Activated CD4-positive, alpha-beta T cell treated with anti-CD3 and anti-CD28 coated beads, Interleukin-2, amount 10 ng/mL, durations not matched to agents 24 days and 14 days (primary cell): ENCODE measurements at regions not wholly inside any gene's neighbourhood (a gene's known extent, or its start where the extent isn't known, plus 50 kb on each side); places are given as distances from the start of the nearest gene placed in this dataset.

ENCODE experiments used
- DNase-seq: peaks from one replicate; pipeline ENCODE4 v3.0.0; 2022
- H3K27ac Mint-ChIP-seq: one replicate; pipeline ENCODE4 v1.8.0; 2022; ENCODE audit warnings: mild to moderate bottlenecking, mixed read lengths
- H3K27me3 Mint-ChIP-seq: one replicate; pipeline ENCODE4 v1.8.0; 2022; ENCODE audit warnings: mixed read lengths
- H3K36me3 Mint-ChIP-seq: one replicate; pipeline ENCODE4 v1.8.0; 2022; ENCODE audit warnings: low read depth, mild to moderate bottlenecking, mixed read lengths
- H3K4me1 Mint-ChIP-seq: one replicate; pipeline ENCODE4 v1.8.0; 2021; ENCODE audit warnings: mixed read lengths
- H3K4me3 Mint-ChIP-seq: one replicate; pipeline ENCODE4 v1.8.0; 2022; ENCODE audit warnings: mild to moderate bottlenecking, moderate library complexity, mixed read lengths
- H3K9me3 Mint-ChIP-seq: one replicate; pipeline ENCODE4 v1.8.0; 2021; ENCODE audit warnings: mixed read lengths
- intact Hi-C: fragments of 100-400 bp; cut with micrococcal nuclease; formaldehyde crosslinking; loops from one replicate; pipeline ENCODE4 v1.15.1; 2023

DNA sequence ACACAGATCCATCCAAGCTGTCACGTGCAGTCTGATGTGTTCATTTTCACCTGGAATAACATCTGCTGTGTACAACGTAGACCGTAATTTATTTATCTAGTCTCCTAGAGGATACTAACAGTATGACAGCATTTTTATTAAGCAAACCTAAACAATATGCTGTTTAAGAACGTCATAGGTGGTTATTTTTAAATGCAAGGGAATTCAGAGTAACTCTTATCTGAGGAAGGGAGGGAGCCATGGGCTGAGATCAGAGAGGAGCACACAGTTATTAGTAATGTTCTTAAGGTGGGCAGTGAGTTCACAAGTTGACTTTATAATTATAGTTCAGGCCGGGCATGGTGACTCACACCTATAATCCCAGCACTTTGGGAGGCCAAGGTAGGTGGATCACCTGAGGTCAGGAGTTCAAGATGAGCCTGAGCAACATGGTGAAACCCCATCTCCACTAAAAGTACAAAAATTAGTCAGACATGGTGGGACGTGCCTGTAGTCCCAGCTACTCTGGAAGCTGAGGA, 193.6 kb downstream of the UACA start:
- Mint-ChIP-seq H3K4me3 (no peak overlapping the region), H3K36me3 (no peaks in the 10 kb centered on the region), H3K4me1 (peaks cover 8% of the 10 kb centered on the region), H3K27ac (no peak overlapping the region), H3K27me3 (peaks cover 24% of the 10 kb centered on the region), H3K9me3 (peaks cover 5% of the 10 kb centered on the region)
- intact Hi-C loops, result no loop called here
- DNase-seq, result no peak

DNA sequence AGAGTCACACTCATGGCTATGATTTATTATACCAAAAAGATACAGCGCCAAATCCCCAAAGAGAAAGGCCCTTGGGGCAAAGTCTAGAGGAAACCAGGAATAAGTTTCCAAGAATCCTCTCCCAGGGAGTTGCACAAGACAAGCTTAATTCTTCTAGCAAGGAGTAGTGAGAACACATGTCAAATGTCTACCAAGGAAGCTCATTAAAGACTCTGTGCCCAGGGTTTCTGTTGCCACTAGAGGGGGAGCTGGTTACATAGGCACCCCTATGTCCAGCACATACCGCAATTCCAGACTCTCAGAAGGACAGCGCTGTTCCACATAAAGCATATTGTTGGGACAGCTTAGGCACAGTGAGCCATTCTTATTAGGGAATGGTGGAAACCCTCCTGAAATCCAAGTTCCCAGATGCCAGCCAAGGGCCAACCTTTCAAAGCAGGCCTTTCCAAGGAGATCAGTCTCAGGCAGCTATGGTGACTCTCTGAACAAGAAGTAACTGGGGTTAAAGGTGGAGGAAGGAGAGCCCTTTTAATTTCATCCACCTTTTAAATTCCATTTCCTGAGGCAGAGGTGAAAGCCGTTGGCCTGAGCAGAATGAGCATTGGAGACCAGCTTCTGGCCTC, 194.2 kb downstream of the UACA start:
- H3K27me3 Mint-ChIP-seq, result peaks cover 23% of the 10 kb centered on the region
- H3K27ac Mint-ChIP-seq, result no peak overlapping the region
- peaks cover 6% of the 10 kb centered on the region for H3K4me1 Mint-ChIP-seq
- intact Hi-C loops, result no loop called here
- no peak for DNase-seq
- peaks cover 3% of the 10 kb centered on the region for H3K9me3 Mint-ChIP-seq
- no peak overlapping the region for H3K4me3 Mint-ChIP-seq
- no peaks in the 10 kb centered on the region for H3K36me3 Mint-ChIP-seq

DNA sequence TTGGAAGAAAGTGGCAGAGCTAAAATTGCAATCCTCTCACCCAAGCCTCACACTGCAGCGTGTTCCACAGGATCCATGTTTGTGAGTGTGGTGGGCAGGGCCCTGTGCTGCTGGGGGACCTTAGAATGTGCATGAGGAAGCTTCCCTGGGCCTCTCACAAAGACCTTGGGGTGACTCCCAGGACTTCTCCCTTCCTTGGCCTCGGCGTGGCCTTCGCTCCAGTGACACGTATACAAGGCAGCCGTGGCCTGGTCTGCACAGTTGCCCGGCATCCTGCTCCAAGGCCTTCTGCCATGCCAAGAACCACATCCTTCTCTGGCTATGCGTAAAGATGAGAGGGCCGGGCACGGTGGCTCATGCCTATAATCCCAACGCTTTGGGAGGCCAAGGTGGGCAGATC, 196.4 kb downstream of the UACA start:
- Mint-ChIP-seq H3K27ac (no peak overlapping the region), H3K27me3 (peaks cover 24% of the 10 kb centered on the region), H3K9me3 (no peaks in the 10 kb centered on the region), H3K4me3 (no peak overlapping the region), H3K36me3 (no peaks in the 10 kb centered on the region), H3K4me1 (peaks cover 6% of the 10 kb centered on the region)
- DNase-seq, result no peak
- intact Hi-C loops, result no loop called here

DNA sequence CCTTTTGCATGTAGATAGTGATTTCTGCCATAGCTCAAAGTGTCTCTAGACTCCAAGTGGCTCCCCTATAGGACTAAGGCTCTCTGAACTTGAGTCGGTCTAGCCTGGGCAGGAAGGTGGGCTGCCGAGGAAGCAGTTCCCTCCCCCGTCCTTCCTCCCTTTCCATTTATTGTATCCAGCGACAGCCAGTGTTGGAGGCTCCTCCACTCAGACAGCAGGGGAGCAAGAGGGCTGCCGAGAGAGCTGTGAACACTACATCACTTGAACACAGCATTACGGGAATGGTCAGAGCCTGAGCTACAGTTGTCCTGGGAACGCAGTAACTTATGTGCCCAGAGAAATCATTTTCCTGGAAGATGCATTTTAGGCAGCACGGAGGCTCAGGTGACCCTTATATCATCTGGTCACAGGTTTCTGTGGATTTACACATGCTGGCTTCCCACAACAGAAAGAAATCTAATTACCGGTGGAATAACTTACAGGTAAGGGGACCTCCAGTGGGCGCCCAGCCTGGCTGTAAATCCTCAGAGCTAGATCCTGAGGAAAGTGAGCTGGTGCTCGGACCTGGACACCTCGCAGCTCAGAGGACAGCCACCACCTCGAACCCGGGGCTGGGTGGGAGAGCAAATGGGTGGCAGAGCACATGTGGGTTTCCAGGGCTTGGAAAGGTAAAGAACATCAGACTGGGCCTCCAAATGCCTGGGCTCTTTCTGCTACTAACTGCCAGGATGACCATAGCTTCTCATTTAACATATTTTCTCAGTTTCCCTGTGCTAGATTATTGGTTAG, 197.1 kb downstream of the UACA start:
- intact Hi-C loops, result no loop called here

DNA sequence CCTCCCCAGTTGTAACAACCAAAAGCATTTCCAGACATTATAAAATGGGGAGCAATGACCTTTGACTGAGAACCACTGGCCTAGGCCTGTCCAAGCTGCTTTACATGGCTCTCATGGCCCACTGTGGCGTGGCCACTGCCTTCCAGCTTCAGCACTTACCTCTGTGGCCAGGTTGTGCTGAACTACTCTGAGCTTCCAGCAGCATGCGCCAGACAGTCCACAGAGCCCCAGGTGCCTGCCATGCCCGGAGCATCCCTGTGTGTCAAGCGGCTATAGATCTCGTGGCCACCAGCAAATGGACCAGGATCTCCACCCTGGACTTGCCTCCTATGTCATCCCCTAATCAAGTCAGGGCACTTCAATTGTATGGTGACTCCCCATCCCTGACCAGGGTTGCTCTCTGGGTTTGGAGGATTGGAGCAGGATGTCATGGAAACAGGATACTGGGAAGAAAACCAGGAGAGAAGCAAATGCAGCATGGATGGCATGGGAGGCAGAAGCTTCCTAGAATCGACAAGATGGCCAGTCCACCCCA, 199.7 kb downstream of the UACA start:
- intact Hi-C loops, result no loop called here
- no peak overlapping the region for H3K4me3 Mint-ChIP-seq
- no peaks in the 10 kb centered on the region for H3K36me3 Mint-ChIP-seq
- H3K27me3 Mint-ChIP-seq, result peaks cover 37% of the 10 kb centered on the region
- peaks cover 5% of the 10 kb centered on the region for H3K4me1 Mint-ChIP-seq
- no peaks in the 10 kb centered on the region for H3K9me3 Mint-ChIP-seq
- H3K27ac Mint-ChIP-seq, result no peak overlapping the region
- no peak for DNase-seq

More for the DNA sequence above, 197.1 kb downstream of the UACA start:
- DNase-seq, result no peak
- Mint-ChIP-seq H3K36me3 (no peaks in the 10 kb centered on the region), H3K4me1 (peaks cover 6% of the 10 kb centered on the region), H3K4me3 (no peak overlapping the region), H3K9me3 (no peaks in the 10 kb centered on the region), H3K27me3 (peaks cover 29% of the 10 kb centered on the region), H3K27ac (no peak overlapping the region)

DNA sequence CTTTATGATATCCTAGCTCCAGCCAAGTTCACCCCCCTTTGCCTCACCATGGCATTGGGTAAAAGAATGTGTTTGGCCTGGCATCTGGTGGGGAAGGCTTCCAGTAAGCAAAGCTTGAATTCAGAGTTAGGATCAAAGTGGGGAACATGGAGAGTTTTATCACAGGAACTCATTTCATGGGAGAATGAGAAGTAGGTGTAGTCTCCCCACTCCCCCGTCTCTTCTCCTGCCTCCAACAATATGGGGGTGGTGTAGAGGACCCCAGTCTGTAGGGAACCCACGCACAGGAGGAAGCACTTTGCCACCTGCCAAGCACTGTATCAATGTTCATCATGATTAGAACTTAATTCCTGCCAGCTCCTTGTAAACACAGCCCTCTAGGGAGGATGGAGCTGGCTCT, 200.5 kb downstream of the UACA start:
- H3K9me3 Mint-ChIP-seq, result no peaks in the 10 kb centered on the region
- peaks cover 5% of the 10 kb centered on the region for H3K4me1 Mint-ChIP-seq
- no peak for DNase-seq

DNA sequence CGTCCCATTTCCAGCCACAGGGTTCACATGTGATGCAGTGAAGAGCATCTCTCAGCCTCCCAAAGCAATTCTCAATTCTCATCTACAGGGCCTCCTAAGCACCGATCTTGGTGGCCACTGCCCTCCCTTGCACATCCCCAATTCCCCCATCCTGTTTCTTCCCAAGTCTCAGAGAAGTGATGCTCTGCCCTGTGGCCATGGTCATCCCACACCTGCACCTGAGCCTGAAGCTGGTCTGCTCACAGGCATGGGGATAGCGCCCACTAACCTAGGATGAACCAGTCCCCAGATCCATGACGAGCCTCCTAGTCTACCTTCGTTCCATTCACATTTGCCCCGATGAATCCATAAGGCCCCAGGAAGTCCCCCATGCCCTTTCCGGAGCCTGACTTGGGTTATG, 201.5 kb downstream of the UACA start:
- no peaks in the 10 kb centered on the region for H3K9me3 Mint-ChIP-seq
- peaks cover 5% of the 10 kb centered on the region for H3K4me1 Mint-ChIP-seq
- H3K36me3 Mint-ChIP-seq, result no peaks in the 10 kb centered on the region
- H3K27ac Mint-ChIP-seq, result no peak overlapping the region
- H3K4me3 Mint-ChIP-seq, result no peak overlapping the region
- DNase-seq, result no peak
- H3K27me3 Mint-ChIP-seq, result peaks cover 36% of the 10 kb centered on the region
- intact Hi-C loops, result no loop called here

More for the DNA sequence above, 200.5 kb downstream of the UACA start:
- intact Hi-C loops, result no loop called here
- Mint-ChIP-seq H3K4me3 (no peak overlapping the region), H3K36me3 (no peaks in the 10 kb centered on the region), H3K27ac (peak overlapping the region; percentile 42), H3K27me3 (peaks cover 36% of the 10 kb centered on the region)

DNA sequence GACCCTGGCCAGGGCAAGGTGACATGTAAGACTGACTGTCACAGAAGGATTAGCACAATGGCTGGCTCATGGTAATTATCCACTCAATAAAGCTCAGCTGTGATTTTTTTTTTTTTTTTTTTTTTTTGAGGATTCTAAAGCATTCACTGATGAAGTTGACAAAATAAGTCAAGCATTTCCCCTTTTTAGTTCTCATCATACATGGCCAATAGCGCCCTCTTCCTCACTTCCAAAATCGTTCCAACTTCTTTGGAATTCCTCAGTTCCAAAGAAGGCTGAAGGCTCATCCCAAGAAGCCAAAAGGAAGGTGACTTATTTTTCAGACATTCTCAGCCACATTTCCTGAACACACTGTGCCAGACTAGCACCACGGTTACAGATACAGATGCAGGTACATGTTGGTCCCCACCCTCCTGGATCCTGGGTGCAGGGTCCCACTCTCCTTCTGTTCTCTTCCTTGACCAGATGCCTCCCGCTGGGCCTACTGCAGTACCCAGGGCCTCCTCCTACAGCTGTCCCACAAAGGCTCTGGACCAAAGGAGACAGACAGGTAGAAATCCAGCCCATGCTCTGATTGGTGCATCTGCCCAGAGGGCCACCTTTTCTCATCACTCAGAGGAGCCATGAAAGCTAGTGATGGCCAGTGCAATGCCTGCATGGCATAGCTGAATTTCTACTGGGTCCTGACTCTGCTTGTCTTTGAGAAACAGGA, 202.6 kb downstream of the UACA start:
- DNase-seq, result no peak
- Mint-ChIP-seq H3K4me1 (peaks cover 6% of the 10 kb centered on the region), H3K9me3 (no peaks in the 10 kb centered on the region), H3K27me3 (peaks cover 36% of the 10 kb centered on the region), H3K36me3 (no peaks in the 10 kb centered on the region), H3K4me3 (no peak overlapping the region), H3K27ac (no peak overlapping the region)
- intact Hi-C loops, result no loop called here

DNA sequence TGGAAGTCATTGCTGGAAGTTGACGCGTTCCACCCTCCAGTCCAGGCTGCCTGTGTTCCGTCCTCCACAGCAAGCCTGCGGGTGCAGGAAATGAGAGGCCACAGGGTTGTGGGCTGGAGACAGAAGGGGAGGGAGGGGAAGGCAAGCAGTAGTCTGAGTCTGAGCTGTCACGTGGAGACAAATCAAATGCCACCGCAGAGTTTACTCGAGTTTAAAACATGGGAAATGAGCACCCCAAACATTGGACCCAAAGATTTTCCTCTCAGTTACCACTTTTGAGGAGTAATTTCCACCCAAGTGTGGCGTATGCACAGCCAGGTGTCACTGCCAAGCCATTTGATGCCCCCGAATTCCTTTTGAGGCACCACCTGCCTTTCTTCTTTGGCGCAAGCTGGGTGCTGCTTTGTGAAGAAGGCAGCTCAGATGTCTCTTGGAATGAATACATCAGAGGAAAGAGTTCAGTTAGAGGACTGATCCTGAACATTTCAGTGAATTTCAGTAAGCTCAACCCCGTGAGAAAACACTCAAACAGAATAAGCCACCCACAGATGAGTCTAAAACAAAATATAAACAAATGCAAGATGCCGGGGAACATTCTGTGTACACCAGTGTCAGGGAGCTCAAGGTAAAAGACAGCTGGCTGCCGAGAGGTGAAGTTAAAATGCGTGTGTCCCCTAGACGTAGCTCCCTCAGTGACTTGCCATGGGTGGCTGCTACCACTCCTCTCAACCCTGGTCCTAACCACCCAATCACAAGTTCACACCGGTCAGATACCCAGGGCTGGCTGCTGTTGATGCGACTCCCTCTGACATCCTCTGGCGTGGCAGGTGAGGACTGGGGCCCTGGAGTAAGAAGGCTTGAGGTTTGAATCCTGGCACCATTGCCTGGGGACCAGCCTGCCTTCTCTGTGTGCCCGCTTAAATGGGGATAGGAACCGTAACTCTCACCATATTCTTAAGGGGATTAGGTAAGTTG, 203.8 kb downstream of the UACA start:
- peaks cover 30% of the 10 kb centered on the region for H3K27me3 Mint-ChIP-seq
- intact Hi-C loops, result loop anchor here (2.0 kb wide), 1 partner anchor 31 kb away; no protein-coding TSS in a partner anchor
- H3K4me3 Mint-ChIP-seq, result no peak overlapping the region
- H3K36me3 Mint-ChIP-seq, result no peaks in the 10 kb centered on the region
- peaks cover 9% of the 10 kb centered on the region for H3K4me1 Mint-ChIP-seq
- H3K27ac Mint-ChIP-seq, result no peak overlapping the region
- peak; percentile 90 for DNase-seq
- no peaks in the 10 kb centered on the region for H3K9me3 Mint-ChIP-seq

DNA sequence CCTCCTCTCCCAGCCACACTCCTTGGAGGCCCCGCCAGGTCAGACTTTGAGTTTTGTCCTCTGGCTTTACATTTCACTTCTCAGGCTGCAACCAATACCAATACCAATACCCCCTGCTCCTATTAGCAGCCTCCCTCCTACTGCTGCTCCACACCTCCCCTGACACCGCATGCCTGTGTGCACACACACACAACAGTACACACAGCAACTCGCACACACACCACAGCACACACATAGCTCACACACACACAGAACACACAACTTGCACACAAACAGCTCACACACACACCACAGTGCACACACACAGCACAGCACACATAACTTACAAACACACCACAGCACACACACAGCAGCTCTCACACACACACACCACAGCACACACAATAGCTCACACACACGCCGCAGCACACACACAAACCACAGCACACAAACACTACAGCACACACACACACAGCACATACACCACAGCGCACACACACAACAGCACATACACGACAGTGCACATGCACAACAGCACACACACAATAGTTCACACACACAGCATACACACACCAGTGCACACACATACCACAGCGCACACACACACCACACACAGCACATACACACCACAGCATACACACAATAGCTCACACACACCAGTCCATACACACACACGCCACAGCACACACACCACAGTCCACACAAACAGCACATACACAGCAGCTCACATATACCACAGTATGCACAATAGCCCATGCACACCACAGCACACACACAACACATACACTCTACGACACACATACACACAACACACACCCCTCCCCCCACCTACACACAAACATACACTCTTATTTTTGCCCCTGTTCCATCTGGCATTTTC, 204.7 kb downstream of the UACA start:
- no peak overlapping the region for H3K4me3 Mint-ChIP-seq
- DNase-seq, result no peak
- intact Hi-C loops, result loop anchor here (2.0 kb wide), 1 partner anchor 30 kb away; no protein-coding TSS in a partner anchor
- H3K27me3 Mint-ChIP-seq, result peaks cover 28% of the 10 kb centered on the region
- no peaks in the 10 kb centered on the region for H3K36me3 Mint-ChIP-seq
- H3K27ac Mint-ChIP-seq, result no peak overlapping the region
- H3K9me3 Mint-ChIP-seq, result no peaks in the 10 kb centered on the region
- H3K4me1 Mint-ChIP-seq, result peaks cover 9% of the 10 kb centered on the region

DNA sequence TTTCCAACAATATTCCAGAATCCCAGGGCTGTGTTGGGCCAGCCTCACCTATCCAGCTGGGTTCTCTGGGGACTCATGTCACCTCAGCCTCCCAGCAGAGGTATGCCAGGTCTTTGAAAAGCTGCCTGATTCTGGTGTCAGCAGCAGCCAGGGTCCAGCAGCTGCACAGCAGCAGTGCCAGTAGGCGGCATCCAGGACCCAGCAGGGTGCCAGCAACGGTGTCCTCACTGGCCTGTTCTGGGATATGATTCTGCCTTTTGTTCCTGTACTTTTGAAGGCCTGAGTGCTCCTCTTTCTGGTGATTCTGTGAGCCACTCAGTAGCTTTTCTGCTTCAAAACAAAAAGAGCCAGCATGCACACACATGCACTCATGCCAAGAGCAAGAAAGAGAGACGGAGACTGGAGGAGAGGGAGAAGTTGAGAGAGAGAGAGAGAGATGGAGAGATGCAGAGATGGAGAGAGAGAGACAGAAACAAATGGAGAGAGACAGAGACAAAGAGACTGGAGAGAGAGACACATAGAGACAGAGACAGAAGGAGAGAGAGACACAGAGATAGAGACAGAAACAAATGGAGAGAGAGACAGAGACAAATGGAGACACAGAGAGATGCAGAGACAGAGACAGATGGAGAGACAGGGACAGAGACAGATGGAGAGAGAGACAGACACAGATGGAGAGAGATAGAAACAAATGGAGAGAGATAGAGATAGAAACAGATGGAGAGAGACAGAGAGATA, 205.7 kb downstream of the UACA start:
- intact Hi-C loops, result loop anchor here (2.0 kb wide), 1 partner anchor 29 kb away; no protein-coding TSS in a partner anchor
- no peaks in the 10 kb centered on the region for H3K9me3 Mint-ChIP-seq
- peaks cover 23% of the 10 kb centered on the region for H3K27me3 Mint-ChIP-seq
- DNase-seq, result no peak
- H3K36me3 Mint-ChIP-seq, result no peaks in the 10 kb centered on the region
- H3K4me1 Mint-ChIP-seq, result peaks cover 9% of the 10 kb centered on the region
- H3K4me3 Mint-ChIP-seq, result no peak overlapping the region
- H3K27ac Mint-ChIP-seq, result no peak overlapping the region

DNA sequence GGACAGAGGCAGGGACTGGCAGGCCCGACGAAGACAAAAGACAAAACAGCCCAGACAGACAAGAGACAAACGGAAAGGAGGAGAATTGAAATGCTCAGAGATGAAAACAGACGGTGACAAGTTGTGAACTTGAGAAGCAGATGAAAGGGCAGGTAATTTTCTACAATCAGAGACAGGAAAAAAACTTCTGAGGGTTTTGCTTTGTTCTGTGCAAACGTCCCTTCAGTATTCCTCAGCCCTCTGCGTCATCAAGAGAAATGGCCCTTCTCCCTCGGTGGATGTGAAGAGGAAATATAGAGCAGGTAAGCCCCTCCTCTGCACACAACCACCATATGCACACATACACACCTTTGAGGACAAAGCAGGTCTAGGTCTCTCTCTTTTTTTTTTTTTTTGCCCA, 206.6 kb downstream of the UACA start:
- no peak for DNase-seq
- Mint-ChIP-seq H3K9me3 (peaks cover 5% of the 10 kb centered on the region), H3K4me1 (peaks cover 9% of the 10 kb centered on the region), H3K27ac (no peak overlapping the region), H3K27me3 (peaks cover 19% of the 10 kb centered on the region), H3K4me3 (no peak overlapping the region), H3K36me3 (no peaks in the 10 kb centered on the region)
- intact Hi-C loops, result no loop called here
